ENCODE measurements at regions not wholly inside any gene's neighbourhood (a gene's known extent, or its start where the extent isn't known, plus 50 kb on each side); places are given as distances from the start of the nearest gene placed in this dataset.
"Not testable (repeated sequence)": the region's sequence is repeated elsewhere in the genome, so short reads cannot be mapped to it uniquely, and the experiment has no call there.

- no peak for DNase-seq (ENCODE audit: low read depth in 2 of 2)
Measured at GRCh38 chrX:39401483-39402110, 600.3 kb downstream of the MID1IP1 start.

- DNase-seq (ENCODE audit: low read depth in 2 of 2): no peak
Measured at GRCh38 chrX:39402158-39402557, 600.9 kb downstream of the MID1IP1 start.

GRCh38 chrX:39406799-39407198 is 605.5 kb downstream of the MID1IP1 start:
- no peak for DNase-seq (ENCODE audit: low read depth in 2 of 2)

- DNase-seq (ENCODE audit: low read depth in 2 of 2): no peak
Measured at GRCh38 chrX:39409246-39409917, 608.1 kb downstream of the MID1IP1 start.

GRCh38 chrX:39414290-39414854 is 613.1 kb downstream of the MID1IP1 start:
- DNase-seq (ENCODE audit: low read depth in 2 of 2): no peak

GRCh38 chrX:39416547-39417260 is 615.4 kb downstream of the MID1IP1 start:
- DNase-seq (ENCODE audit: low read depth in 2 of 2): no peak

- no peak for DNase-seq (ENCODE audit: low read depth in 2 of 2)
Measured at GRCh38 chrX:39418254-39418704, 617.0 kb downstream of the MID1IP1 start.

GRCh38 chrX:39418731-39419638 is 617.7 kb downstream of the MID1IP1 start:
- no peak for DNase-seq (ENCODE audit: low read depth in 2 of 2)

GRCh38 chrX:39421006-39421405 is 619.7 kb downstream of the MID1IP1 start:
- DNase-seq (ENCODE audit: low read depth in 2 of 2): no peak

- no peak for DNase-seq (ENCODE audit: low read depth in 2 of 2)
Measured at GRCh38 chrX:39425124-39425806, 624.0 kb downstream of the MID1IP1 start.

GRCh38 chrX:39426101-39426500 is 624.8 kb downstream of the MID1IP1 start:
- DNase-seq (ENCODE audit: low read depth in 2 of 2): no peak

- DNase-seq (ENCODE audit: low read depth in 2 of 2): no peak
Measured at GRCh38 chrX:39427492-39427891, 626.2 kb downstream of the MID1IP1 start.

GRCh38 chrX:39427906-39428305 is 626.6 kb downstream of the MID1IP1 start:
- DNase-seq (ENCODE audit: low read depth in 2 of 2): peak in 1 of 2 donors; percentile 21

GRCh38 chrX:39430551-39430950 is 629.3 kb downstream of the MID1IP1 start:
- no peak for DNase-seq (ENCODE audit: low read depth in 2 of 2)

- DNase-seq (ENCODE audit: low read depth in 2 of 2): no peak
Measured at GRCh38 chrX:39431893-39432292, 630.6 kb downstream of the MID1IP1 start.

GRCh38 chrX:39434671-39435070 is 633.4 kb downstream of the MID1IP1 start:
- not testable (repeated sequence) for DNase-seq (ENCODE audit: low read depth in 2 of 2)

- DNase-seq (ENCODE audit: low read depth in 2 of 2): not testable (repeated sequence)
Measured at GRCh38 chrX:39436538-39436937, 635.3 kb downstream of the MID1IP1 start.

- DNase-seq (ENCODE audit: low read depth in 2 of 2): no peak
Measured at GRCh38 chrX:39437670-39438441, 636.6 kb downstream of the MID1IP1 start.

GRCh38 chrX:39438603-39439602 is 637.6 kb downstream of the MID1IP1 start:
- no peak for DNase-seq (ENCODE audit: low read depth in 2 of 2)

Data from activated CD4-positive, alpha-beta T cell treated with anti-CD3 and anti-CD28 coated beads for 24 hours (primary cell).